ENCODE measurements at regions not wholly inside any gene's neighbourhood (a gene's known extent, or its start where the extent isn't known, plus 50 kb on each side); places are given as distances from the start of the nearest gene placed in this dataset.

DNA sequence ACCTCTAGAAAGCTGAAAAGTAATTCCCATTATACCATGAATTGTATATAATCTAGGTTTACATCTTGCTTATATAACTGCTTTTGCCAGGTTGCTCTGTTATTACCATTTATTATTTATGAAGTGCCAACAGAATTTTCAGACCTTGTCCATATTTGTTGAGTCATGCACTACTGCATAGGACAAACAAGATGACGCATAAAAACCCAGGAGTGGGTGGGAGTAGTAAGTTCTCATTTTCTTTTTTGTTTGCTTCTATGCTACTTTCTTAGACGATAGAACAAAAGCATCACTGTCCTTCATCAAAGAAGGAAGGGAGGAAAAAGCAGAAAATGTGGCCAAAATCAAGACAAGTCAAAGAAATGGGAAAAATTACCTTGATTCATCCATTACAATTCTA is 119.0 kb upstream of the RASSF8 start:
- TF ChIP-seq CTCF (IDR thresholded peaks at IDR 0.05; ENCODE audit: insufficient read depth, low read depth, low read length, missing control alignments) = no peak
- H3K4me3 ChIP-seq (ENCODE audit: low read depth, low read length) = no peak overlapping the region
- DNase-seq (ENCODE audit: low read depth) = no peak

DNA sequence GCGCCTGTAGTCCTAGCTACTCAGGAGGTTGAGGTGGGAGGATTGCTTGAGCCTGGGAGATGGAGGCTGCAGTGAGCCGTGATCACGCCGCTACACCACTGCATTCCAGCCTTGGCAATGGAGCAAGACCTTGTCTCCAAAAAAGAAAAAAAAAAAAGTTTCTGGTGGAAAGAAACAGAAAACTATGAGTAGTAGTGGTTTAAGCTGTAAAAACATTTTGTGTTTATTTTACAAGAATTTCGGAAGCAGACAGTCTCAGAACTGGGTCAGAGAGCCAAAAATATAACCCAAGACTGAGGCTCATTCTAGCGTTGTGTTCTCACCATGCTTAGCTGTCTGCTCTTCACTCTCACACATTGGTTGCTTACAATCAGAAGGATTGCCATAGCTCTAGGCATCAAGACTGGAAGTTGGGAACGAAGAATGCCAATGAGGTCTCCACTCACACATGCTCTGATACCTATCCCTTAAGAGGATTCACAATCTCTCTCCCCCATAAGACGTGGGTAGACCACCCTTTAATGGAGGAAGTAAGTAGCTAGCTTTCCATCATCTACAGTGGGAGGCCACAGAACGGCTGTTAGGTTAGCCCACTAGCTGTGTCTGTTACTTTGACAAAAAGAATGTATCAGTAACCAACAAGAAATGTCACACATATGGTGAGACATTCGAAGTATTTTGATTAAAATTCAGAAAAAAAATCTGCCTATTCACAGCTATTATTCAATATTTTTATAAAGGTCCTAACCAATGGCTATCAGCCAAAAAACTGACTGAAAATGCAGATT is 117.6 kb upstream of the RASSF8 start:
- H3K4me3 ChIP-seq (ENCODE audit: low read depth, low read length) = no peak overlapping the region
- no peak for TF ChIP-seq CTCF (IDR thresholded peaks at IDR 0.05; ENCODE audit: insufficient read depth, low read depth, low read length, missing control alignments)
- DNase-seq (ENCODE audit: low read depth) = no peak

- no peak overlapping the region for H3K4me3 ChIP-seq (ENCODE audit: low read depth, low read length)
- no peak for DNase-seq (ENCODE audit: low read depth)
- no peak for TF ChIP-seq CTCF (IDR thresholded peaks at IDR 0.05; ENCODE audit: insufficient read depth, low read depth, low read length, missing control alignments)
These were observed 116.2 kb upstream of the RASSF8 start for GRCh38 chr12:25842254-25842653.

GRCh38 chr12:25843976-25844375 is 114.5 kb upstream of the RASSF8 start:
- TF ChIP-seq CTCF (IDR thresholded peaks at IDR 0.05; ENCODE audit: insufficient read depth, low read depth, low read length, missing control alignments) = no peak
- no peak overlapping the region for H3K4me3 ChIP-seq (ENCODE audit: low read depth, low read length)
- DNase-seq (ENCODE audit: low read depth) = no peak

- no peak for TF ChIP-seq CTCF (IDR thresholded peaks at IDR 0.05; ENCODE audit: insufficient read depth, low read depth, low read length, missing control alignments)
- DNase-seq (ENCODE audit: low read depth) = no peak
- H3K4me3 ChIP-seq (ENCODE audit: low read depth, low read length) = no peak overlapping the region
These were observed 113.1 kb upstream of the RASSF8 start for GRCh38 chr12:25845415-25845814.

DNA sequence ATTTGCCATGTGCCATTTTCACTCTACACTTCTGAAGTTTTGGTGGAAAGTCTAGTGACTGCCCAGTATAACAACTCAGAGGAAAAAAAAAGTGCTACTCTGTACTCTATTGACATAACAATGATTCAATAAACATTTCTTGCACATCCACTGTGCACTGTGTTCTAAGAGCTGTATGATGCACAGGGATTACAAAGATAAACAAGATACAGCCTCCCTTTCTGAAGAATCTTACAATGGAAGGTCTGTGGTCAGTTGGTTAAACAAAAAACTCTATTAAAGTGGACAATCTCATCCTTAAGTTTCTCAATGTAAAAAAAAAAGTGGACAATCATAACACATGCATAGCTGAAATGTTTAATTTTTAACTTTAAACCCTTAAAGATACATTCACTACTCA is 105.7 kb upstream of the RASSF8 start:
- DNase-seq (ENCODE audit: low read depth) = no peak
- no peak overlapping the region for H3K4me3 ChIP-seq (ENCODE audit: low read depth, low read length)
- no peak for TF ChIP-seq CTCF (IDR thresholded peaks at IDR 0.05; ENCODE audit: insufficient read depth, low read depth, low read length, missing control alignments)
